ENCODE measurements at regions not wholly inside any gene's neighbourhood (a gene's known extent, or its start where the extent isn't known, plus 50 kb on each side); places are given as distances from the start of the nearest gene placed in this dataset.

DNA sequence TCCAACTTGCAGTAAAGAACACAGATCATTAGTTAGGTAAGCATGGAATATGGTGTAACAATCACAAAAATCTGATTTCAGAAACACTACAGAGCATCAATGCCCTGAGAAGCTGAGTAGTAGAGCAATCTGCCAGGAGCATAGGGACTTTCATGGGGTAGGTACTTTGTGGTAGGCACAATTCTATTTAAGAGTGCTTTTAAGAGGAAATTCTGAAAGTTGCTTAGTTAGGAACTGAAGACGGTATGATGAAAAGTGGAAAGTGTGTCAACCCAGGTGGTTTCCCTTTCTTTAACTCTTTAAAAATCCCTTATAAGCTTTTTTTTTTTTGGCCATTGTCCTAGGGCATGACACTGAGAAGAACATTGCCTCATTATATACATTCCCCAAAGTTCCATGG, 535.7 kb upstream of the FBXO33 start:
- no peaks in the 10 kb centered on the region for H3K4me1 Mint-ChIP-seq
- intact Hi-C loops (cut with micrococcal nuclease), result no loop called here
- H3K27ac Mint-ChIP-seq, result no peak overlapping the region
- Histone ChIP-seq H3K27ac (ENCODE audit: low read depth, low read length) (no peak overlapping the region), H3K27me3 (ENCODE audit: insufficient read depth, low read length) (no peaks in the 10 kb centered on the region), H3K4me3 (ENCODE audit: low read length in 2 of 2) (no peak overlapping the region), H3K9me3 (ENCODE audit: control insufficient read depth in 1 of 2, low read length in 2 of 2) (no peaks in the 10 kb centered on the region), H3K36me3 (ENCODE audit: insufficient read depth, low read length) (no peaks in the 10 kb centered on the region), H3K4me1 (ENCODE audit: insufficient read depth, low read length) (no peaks in the 10 kb centered on the region)
- no peak overlapping the region for H3K4me3 Mint-ChIP-seq
- peaks cover 0 to 10% (median 6%) of the 10 kb centered on the region in 8 donors for H3K9me3 Mint-ChIP-seq
- no peak for DNase-seq
- ChIA-PET CTCF (ENCODE audit: partially characterized antibody) (no interaction called here), POLR2A (ENCODE audit: partially characterized antibody) (no interaction called here)
- H3K27me3 Mint-ChIP-seq, result no peaks in the 10 kb centered on the region
- H3K36me3 Mint-ChIP-seq, result no peaks in the 10 kb centered on the region

DNA sequence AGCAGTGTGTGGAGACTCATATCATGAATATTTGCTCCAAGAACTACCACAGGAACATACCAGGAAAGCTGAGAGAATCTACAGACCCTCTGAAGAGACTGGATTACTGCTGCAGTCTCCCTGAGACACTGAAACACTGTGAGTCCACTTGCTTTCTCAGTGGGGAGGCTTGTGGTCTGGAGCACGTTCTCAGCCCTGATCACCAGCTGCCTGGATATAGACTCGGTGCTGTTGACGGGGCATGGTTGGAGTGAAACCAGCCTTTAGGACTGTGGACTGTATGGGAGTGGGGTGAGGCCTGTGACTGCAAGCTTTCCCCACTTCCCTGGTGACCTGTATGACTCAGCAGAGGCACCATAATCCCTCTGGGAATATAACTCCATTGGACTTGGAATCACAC, 525.8 kb upstream of the FBXO33 start:
- no peak overlapping the region for H3K27ac ChIP-seq (ENCODE audit: low read depth, low read length)
- H3K27me3 ChIP-seq (ENCODE audit: insufficient read depth, low read length), result no peaks in the 10 kb centered on the region
- H3K4me3 ChIP-seq (ENCODE audit: low read length in 2 of 2), result no peak overlapping the region
- DNase-seq, result no peak
- H3K27me3 Mint-ChIP-seq, result no peaks in the 10 kb centered on the region
- intact Hi-C loops (cut with micrococcal nuclease), result no loop called here
- no peaks in the 10 kb centered on the region for H3K4me1 ChIP-seq (ENCODE audit: insufficient read depth, low read length)
- no peaks in the 10 kb centered on the region for H3K4me1 Mint-ChIP-seq
- no peak overlapping the region for H3K27ac Mint-ChIP-seq
- POLR2A ChIA-PET (ENCODE audit: partially characterized antibody), result no interaction called here
- peaks cover 0 to 2% of the 10 kb centered on the region in 2 donors for H3K36me3 Mint-ChIP-seq
- no peaks in the 10 kb centered on the region for H3K36me3 ChIP-seq (ENCODE audit: insufficient read depth, low read length)
- CTCF ChIA-PET (ENCODE audit: partially characterized antibody), result no interaction called here
- H3K9me3 ChIP-seq (ENCODE audit: control insufficient read depth in 1 of 2, low read length in 2 of 2), result peaks cover 0 to 3% of the 10 kb centered on the region in 2 donors
- H3K4me3 Mint-ChIP-seq, result no peak overlapping the region
- H3K9me3 Mint-ChIP-seq, result peaks cover 4 to 37% (median 27%) of the 10 kb centered on the region in 8 donors

DNA sequence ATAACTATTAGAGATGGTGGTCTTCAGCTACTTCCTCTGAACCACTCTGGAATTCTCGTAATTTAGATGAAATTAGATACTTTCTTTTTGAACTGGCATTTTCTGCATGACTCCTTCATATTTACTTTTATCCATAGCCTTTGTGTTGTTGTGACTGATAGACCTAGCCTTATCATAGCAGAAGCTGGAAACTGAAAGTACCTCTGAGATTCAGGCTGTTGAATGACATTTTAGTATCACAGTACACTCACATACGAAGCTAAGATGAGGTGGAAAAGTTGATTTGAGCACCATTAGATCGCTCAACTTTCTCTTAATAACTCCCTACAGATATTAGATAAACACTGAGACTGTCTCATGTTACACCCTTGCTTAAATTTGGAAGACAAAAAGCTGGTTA, 525.1 kb upstream of the FBXO33 start:
- Mint-ChIP-seq H3K27me3 (no peaks in the 10 kb centered on the region), H3K4me3 (no peak overlapping the region), H3K9me3 (peaks cover 2 to 40% (median 32%) of the 10 kb centered on the region in 8 donors), H3K4me1 (no peaks in the 10 kb centered on the region), H3K27ac (no peak overlapping the region), H3K36me3 (peaks cover 0 to 2% of the 10 kb centered on the region in 2 donors)
- intact Hi-C loops (cut with micrococcal nuclease), result no loop called here
- peaks cover 0 to 5% of the 10 kb centered on the region in 2 donors for H3K9me3 ChIP-seq (ENCODE audit: control insufficient read depth in 1 of 2, low read length in 2 of 2)
- H3K4me3 ChIP-seq (ENCODE audit: low read length in 2 of 2), result no peak overlapping the region
- H3K27me3 ChIP-seq (ENCODE audit: insufficient read depth, low read length), result no peaks in the 10 kb centered on the region
- H3K36me3 ChIP-seq (ENCODE audit: insufficient read depth, low read length), result no peaks in the 10 kb centered on the region
- no peak overlapping the region for H3K27ac ChIP-seq (ENCODE audit: low read depth, low read length)
- DNase-seq, result no peak
- no peaks in the 10 kb centered on the region for H3K4me1 ChIP-seq (ENCODE audit: insufficient read depth, low read length)
- ChIA-PET CTCF (ENCODE audit: partially characterized antibody) (no interaction called here), POLR2A (ENCODE audit: partially characterized antibody) (no interaction called here)

DNA sequence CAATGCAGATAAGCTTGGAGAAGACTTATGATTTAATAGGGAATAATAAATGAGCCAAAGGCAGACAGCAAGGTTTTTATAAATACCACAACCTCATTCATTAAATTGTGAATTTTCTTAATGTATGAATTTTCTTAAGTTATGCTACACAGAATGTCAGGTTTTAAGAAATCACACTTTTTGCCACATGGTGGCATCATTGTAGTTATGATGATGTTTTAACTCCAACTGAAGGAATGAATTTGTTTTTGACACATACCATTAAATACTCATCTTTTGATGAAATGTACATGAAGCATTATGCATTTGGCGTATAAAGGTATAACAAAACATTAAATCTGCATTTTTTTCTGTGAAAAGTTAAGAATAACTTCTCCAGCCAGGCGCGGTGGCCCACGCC, 524.1 kb upstream of the FBXO33 start:
- Histone ChIP-seq H3K27ac (ENCODE audit: low read depth, low read length) (no peak overlapping the region), H3K4me3 (ENCODE audit: low read length in 2 of 2) (no peak overlapping the region), H3K27me3 (ENCODE audit: insufficient read depth, low read length) (no peaks in the 10 kb centered on the region), H3K4me1 (ENCODE audit: insufficient read depth, low read length) (no peaks in the 10 kb centered on the region), H3K36me3 (ENCODE audit: insufficient read depth, low read length) (no peaks in the 10 kb centered on the region), H3K9me3 (ENCODE audit: control insufficient read depth in 1 of 2, low read length in 2 of 2) (peaks cover 0 to 5% of the 10 kb centered on the region in 2 donors)
- no peaks in the 10 kb centered on the region for H3K4me1 Mint-ChIP-seq
- intact Hi-C loops (cut with micrococcal nuclease), result no loop called here
- DNase-seq, result no peak
- H3K4me3 Mint-ChIP-seq, result no peak overlapping the region
- ChIA-PET POLR2A (ENCODE audit: partially characterized antibody) (no interaction called here), CTCF (ENCODE audit: partially characterized antibody) (no interaction called here)
- H3K27ac Mint-ChIP-seq, result no peak overlapping the region
- peaks cover 0 to 40% (median 34%) of the 10 kb centered on the region in 8 donors for H3K9me3 Mint-ChIP-seq
- peaks cover 0 to 2% of the 10 kb centered on the region in 2 donors for H3K36me3 Mint-ChIP-seq
- no peaks in the 10 kb centered on the region for H3K27me3 Mint-ChIP-seq

DNA sequence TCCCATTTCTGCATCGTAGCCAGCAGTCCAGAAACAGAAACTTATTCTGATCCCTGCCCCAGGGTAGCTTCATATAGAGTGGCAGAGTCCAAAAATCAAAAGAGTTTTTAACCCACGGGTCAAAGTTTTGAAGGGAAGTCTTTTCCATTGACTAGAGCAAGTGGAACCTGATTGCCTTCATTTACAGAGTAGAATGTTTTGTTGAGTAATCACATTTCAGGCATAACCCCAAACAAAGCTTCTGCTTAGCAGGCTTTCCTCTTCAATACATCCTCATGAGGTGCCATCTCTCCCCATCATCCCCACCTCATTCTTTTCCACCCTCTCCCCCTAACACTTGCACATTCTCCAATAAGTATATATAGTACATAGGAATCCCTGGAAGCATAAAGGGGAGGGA, 516.0 kb upstream of the FBXO33 start:
- Mint-ChIP-seq H3K36me3 (no peaks in the 10 kb centered on the region), H3K27ac (no peak overlapping the region), H3K9me3 (peaks cover 0 to 23% (median 17%) of the 10 kb centered on the region in 8 donors), H3K4me1 (no peaks in the 10 kb centered on the region), H3K27me3 (no peaks in the 10 kb centered on the region), H3K4me3 (no peak overlapping the region)
- Histone ChIP-seq H3K4me3 (ENCODE audit: low read length in 2 of 2) (no peak overlapping the region), H3K9me3 (ENCODE audit: control insufficient read depth in 1 of 2, low read length in 2 of 2) (peaks cover 0 to 5% of the 10 kb centered on the region in 2 donors), H3K4me1 (ENCODE audit: insufficient read depth, low read length) (no peaks in the 10 kb centered on the region), H3K36me3 (ENCODE audit: insufficient read depth, low read length) (no peaks in the 10 kb centered on the region), H3K27ac (ENCODE audit: low read depth, low read length) (no peak overlapping the region), H3K27me3 (ENCODE audit: insufficient read depth, low read length) (no peaks in the 10 kb centered on the region)
- intact Hi-C loops (cut with micrococcal nuclease), result no loop called here
- CTCF ChIA-PET (ENCODE audit: partially characterized antibody), result no interaction called here
- POLR2A ChIA-PET (ENCODE audit: partially characterized antibody), result no interaction called here
- no peak for DNase-seq

DNA sequence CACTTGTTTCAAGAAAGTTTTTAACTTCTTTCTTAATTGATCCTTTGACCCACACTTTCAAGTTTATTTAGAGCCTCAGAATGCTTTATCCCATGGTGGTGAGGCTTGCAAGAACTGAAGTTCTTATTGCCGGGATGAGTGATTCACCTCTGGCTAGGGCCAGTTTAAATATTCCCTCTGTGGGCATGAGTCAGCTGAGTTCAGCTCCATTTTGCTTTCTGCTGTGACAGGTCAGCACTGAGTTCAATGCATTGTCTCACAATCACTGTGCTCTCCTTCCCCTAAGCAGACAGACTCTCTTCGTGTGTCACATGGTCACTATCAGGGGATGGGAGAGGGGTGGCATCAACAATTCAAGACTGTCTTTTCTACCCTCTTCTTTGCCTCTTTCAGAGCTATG, 514.6 kb upstream of the FBXO33 start:
- Mint-ChIP-seq H3K9me3 (peaks cover 0 to 16% (median 6%) of the 10 kb centered on the region in 8 donors), H3K36me3 (no peaks in the 10 kb centered on the region), H3K4me1 (no peaks in the 10 kb centered on the region), H3K4me3 (no peak overlapping the region), H3K27ac (no peak overlapping the region), H3K27me3 (no peaks in the 10 kb centered on the region)
- Histone ChIP-seq H3K27ac (ENCODE audit: low read depth, low read length) (no peak overlapping the region), H3K9me3 (ENCODE audit: control insufficient read depth in 1 of 2, low read length in 2 of 2) (no peaks in the 10 kb centered on the region), H3K4me3 (ENCODE audit: low read length in 2 of 2) (no peak overlapping the region), H3K27me3 (ENCODE audit: insufficient read depth, low read length) (no peaks in the 10 kb centered on the region), H3K36me3 (ENCODE audit: insufficient read depth, low read length) (no peaks in the 10 kb centered on the region), H3K4me1 (ENCODE audit: insufficient read depth, low read length) (no peaks in the 10 kb centered on the region)
- intact Hi-C loops (cut with micrococcal nuclease), result no loop called here
- no peak for DNase-seq
- ChIA-PET CTCF (ENCODE audit: partially characterized antibody) (no interaction called here), POLR2A (ENCODE audit: partially characterized antibody) (no interaction called here)

DNA sequence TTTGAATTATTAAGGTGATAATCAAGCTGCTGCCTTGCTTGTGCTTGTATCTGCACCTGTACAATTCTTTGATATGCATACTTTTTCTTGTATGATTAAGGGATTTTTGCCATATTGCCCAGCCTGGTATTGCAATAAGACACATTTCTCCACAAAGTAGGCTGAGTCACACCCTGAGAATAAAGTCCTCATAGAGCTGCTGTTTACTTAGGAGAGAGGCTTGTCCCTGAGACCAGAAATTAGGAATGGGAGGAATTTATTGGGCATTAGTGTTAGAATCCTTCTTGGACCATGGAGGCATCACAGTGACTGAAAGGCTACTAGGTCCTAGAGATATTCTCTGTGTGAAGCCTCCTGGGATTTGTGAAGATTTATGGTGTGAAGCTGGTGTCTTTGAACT, 506.8 kb upstream of the FBXO33 start:
- Mint-ChIP-seq H3K36me3 (no peaks in the 10 kb centered on the region), H3K4me1 (peaks cover 0 to 5% (median 0%) of the 10 kb centered on the region in 4 donors), H3K4me3 (peak overlapping the region in 1 of 8 donors; percentile 6), H3K27ac (no peak overlapping the region), H3K27me3 (no peaks in the 10 kb centered on the region), H3K9me3 (peaks cover 0 to 10% (median 0%) of the 10 kb centered on the region in 8 donors)
- Histone ChIP-seq H3K4me1 (ENCODE audit: insufficient read depth, low read length) (no peaks in the 10 kb centered on the region), H3K9me3 (ENCODE audit: control insufficient read depth in 1 of 2, low read length in 2 of 2) (no peaks in the 10 kb centered on the region), H3K27ac (ENCODE audit: low read depth, low read length) (no peak overlapping the region), H3K36me3 (ENCODE audit: insufficient read depth, low read length) (no peaks in the 10 kb centered on the region), H3K27me3 (ENCODE audit: insufficient read depth, low read length) (no peaks in the 10 kb centered on the region), H3K4me3 (ENCODE audit: low read length in 2 of 2) (no peak overlapping the region)
- intact Hi-C loops (cut with micrococcal nuclease), result no loop called here
- POLR2A ChIA-PET (ENCODE audit: partially characterized antibody), result no interaction called here
- DNase-seq, result no peak
- CTCF ChIA-PET (ENCODE audit: partially characterized antibody), result no interaction called here

Data from CD4-positive, alpha-beta memory T cell (primary cell).